ENCODE measurements at regions not wholly inside any gene's neighbourhood (a gene's known extent, or its start where the extent isn't known, plus 50 kb on each side); places are given as distances from the start of the nearest gene placed in this dataset.

- Histone ChIP-seq H3K27me3 (replicated peaks) (no peaks in the 10 kb centered on the region), H3K27ac (no peak overlapping the region), H3K36me3 (replicated peaks) (no peaks in the 10 kb centered on the region), H3K4me3 (ENCODE audit: low read depth, low read length) (no peak overlapping the region)
- in situ Hi-C loops (cut with HindIII; ENCODE audit: low pct_ligation_motif_present, low sequenced_read_pairs) = no loop called here
- DNase-seq = no peak
- TF ChIP-seq CTCF (IDR thresholded peaks at IDR 0.05; ENCODE audit: low read depth, low read length, missing control alignments) = no peak
Measured at GRCh38 chr3:106805625-106806024, 571.6 kb upstream of the CCDC54 start.

- in situ Hi-C loops (cut with HindIII; ENCODE audit: low pct_ligation_motif_present, low sequenced_read_pairs) = no loop called here
- no peak for DNase-seq
- no peaks in the 10 kb centered on the region for H3K36me3 ChIP-seq (replicated peaks)
- H3K27me3 ChIP-seq (replicated peaks) = no peaks in the 10 kb centered on the region
- TF ChIP-seq CTCF (IDR thresholded peaks at IDR 0.05; ENCODE audit: low read depth, low read length, missing control alignments) = no peak
- H3K4me3 ChIP-seq (ENCODE audit: low read depth, low read length) = no peak overlapping the region
- H3K27ac ChIP-seq = no peak overlapping the region
Measured at GRCh38 chr3:106806964-106807363, 570.3 kb upstream of the CCDC54 start.

GRCh38 chr3:106809041-106809440, 568.2 kb upstream of the CCDC54 start:
- H3K27me3 ChIP-seq (replicated peaks) = no peaks in the 10 kb centered on the region
- no peaks in the 10 kb centered on the region for H3K36me3 ChIP-seq (replicated peaks)
- no peak overlapping the region for H3K4me3 ChIP-seq (ENCODE audit: low read depth, low read length)
- in situ Hi-C loops (cut with HindIII; ENCODE audit: low pct_ligation_motif_present, low sequenced_read_pairs) = no loop called here
- no peak overlapping the region for H3K27ac ChIP-seq
- no peak for DNase-seq
- TF ChIP-seq CTCF (IDR thresholded peaks at IDR 0.05; ENCODE audit: low read depth, low read length, missing control alignments) = no peak

GRCh38 chr3:106809623-106810299, 567.5 kb upstream of the CCDC54 start:
- Histone ChIP-seq H3K36me3 (replicated peaks) (no peaks in the 10 kb centered on the region), H3K27me3 (replicated peaks) (no peaks in the 10 kb centered on the region), H3K27ac (no peak overlapping the region), H3K4me3 (ENCODE audit: low read depth, low read length) (no peak overlapping the region)
- no peak for TF ChIP-seq CTCF (IDR thresholded peaks at IDR 0.05; ENCODE audit: low read depth, low read length, missing control alignments)
- in situ Hi-C loops (cut with HindIII; ENCODE audit: low pct_ligation_motif_present, low sequenced_read_pairs) = no loop called here
- DNase-seq = no peak

GRCh38 chr3:106810300-106810875, 566.9 kb upstream of the CCDC54 start:
- in situ Hi-C loops (cut with HindIII; ENCODE audit: low pct_ligation_motif_present, low sequenced_read_pairs) = no loop called here
- Histone ChIP-seq H3K4me3 (ENCODE audit: low read depth, low read length) (no peak overlapping the region), H3K27me3 (replicated peaks) (no peaks in the 10 kb centered on the region), H3K27ac (no peak overlapping the region), H3K36me3 (replicated peaks) (no peaks in the 10 kb centered on the region)
- DNase-seq = peak; percentile 19
- no peak for TF ChIP-seq CTCF (IDR thresholded peaks at IDR 0.05; ENCODE audit: low read depth, low read length, missing control alignments)

- Histone ChIP-seq H3K27me3 (replicated peaks) (no peaks in the 10 kb centered on the region), H3K36me3 (replicated peaks) (no peaks in the 10 kb centered on the region), H3K4me3 (ENCODE audit: low read depth, low read length) (no peak overlapping the region), H3K27ac (no peak overlapping the region)
- in situ Hi-C loops (cut with HindIII; ENCODE audit: low pct_ligation_motif_present, low sequenced_read_pairs) = no loop called here
- DNase-seq = peak; percentile 27
- no peak for TF ChIP-seq CTCF (IDR thresholded peaks at IDR 0.05; ENCODE audit: low read depth, low read length, missing control alignments)
Measured at GRCh38 chr3:106811376-106811775, 565.9 kb upstream of the CCDC54 start.

Measured in brain microvascular endothelial cell (primary cell).